ENCODE measurements at regions not wholly inside any gene's neighbourhood (a gene's known extent, or its start where the extent isn't known, plus 50 kb on each side); places are given as distances from the start of the nearest gene placed in this dataset.

GRCh38 chr2:55109219-55109891, 59.1 kb upstream of the RTN4 start:
- Histone ChIP-seq H3K27ac (ENCODE audit: low read depth, low read length) (no peak overlapping the region), H3K9me2 (replicated peaks; ENCODE audit: control insufficient read depth, low read length) (no peaks in the 10 kb centered on the region), H3K4me2 (ENCODE audit: low read length) (no peak overlapping the region), H3F3A (ENCODE audit: control insufficient read depth, insufficient read depth) (0 out of 2 replicates have a peak, but pooled peaks cover 3% of the 10 kb centered on the region), H3K9me3 (ENCODE audit: control insufficient read depth, insufficient read depth, low read length) (no peaks in the 10 kb centered on the region), H3K79me2 (ENCODE audit: control insufficient read depth, low read length) (no peaks in the 10 kb centered on the region), H3K36me3 (ENCODE audit: control insufficient read depth, low read length) (no peaks in the 10 kb centered on the region), H4K20me1 (ENCODE audit: control insufficient read depth, insufficient read depth, low read depth, low read length) (no peaks in the 10 kb centered on the region), H3K4me1 (ENCODE audit: control insufficient read depth, low read length) (peaks cover 19% of the 10 kb centered on the region), H3K27me3 (ENCODE audit: control insufficient read depth, low read length) (no peaks in the 10 kb centered on the region), H3K4me3 (ENCODE audit: low read length) (no peak overlapping the region)
- TF ChIP-seq, protein P1, sequence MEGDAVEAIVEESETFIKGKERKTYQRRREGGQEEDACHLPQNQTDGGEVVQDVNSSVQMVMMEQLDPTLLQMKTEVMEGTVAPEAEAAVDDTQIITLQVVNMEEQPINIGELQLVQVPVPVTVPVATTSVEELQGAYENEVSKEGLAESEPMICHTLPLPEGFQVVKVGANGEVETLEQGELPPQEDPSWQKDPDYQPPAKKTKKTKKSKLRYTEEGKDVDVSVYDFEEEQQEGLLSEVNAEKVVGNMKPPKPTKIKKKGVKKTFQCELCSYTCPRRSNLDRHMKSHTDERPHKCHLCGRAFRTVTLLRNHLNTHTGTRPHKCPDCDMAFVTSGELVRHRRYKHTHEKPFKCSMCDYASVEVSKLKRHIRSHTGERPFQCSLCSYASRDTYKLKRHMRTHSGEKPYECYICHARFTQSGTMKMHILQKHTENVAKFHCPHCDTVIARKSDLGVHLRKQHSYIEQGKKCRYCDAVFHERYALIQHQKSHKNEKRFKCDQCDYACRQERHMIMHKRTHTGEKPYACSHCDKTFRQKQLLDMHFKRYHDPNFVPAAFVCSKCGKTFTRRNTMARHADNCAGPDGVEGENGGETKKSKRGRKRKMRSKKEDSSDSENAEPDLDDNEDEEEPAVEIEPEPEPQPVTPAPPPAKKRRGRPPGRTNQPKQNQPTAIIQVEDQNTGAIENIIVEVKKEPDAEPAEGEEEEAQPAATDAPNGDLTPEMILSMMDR (IDR thresholded peaks at IDR 0.05; ENCODE audit: low read depth, low read length, poor library complexity, severe bottlenecking): no peak
- no peak for TF ChIP-seq EZH2phosphoT487 (IDR thresholded peaks at IDR 0.05; ENCODE audit: borderline replicate concordance, low read length)

DNA sequence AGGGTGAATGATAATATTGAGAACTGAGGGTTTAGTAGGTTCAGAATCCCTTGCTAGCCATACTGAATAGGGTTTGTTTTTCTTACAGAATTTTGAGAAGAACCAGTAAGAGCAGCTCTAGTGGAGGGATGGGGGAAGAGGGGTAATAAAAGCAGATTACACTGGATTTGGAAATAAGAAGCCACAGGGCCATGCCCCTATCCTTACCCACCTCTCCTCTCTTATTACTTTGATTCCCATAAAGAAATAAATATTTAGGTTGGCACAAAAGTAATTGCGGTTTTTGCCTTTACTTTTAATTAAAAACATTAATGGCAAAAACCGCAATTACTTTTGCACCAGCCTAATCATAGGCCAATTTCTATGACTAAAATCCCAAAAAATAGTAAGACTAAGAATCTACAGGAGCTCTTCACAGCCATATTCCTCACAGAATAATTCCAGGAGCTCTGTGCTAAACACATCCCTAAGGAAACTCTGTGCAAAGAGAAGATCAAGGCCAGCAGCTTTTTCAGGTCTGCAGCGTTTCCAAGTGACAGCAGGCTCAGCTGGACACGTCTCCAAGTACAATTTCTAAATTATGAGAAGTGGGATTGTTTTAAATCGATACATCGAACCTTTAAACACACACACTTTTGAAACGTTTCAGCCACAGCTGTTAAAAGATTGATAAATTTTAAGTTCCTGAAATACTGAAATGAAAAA, 58.4 kb upstream of the RTN4 start:
- no peak for TF ChIP-seq EZH2phosphoT487 (IDR thresholded peaks at IDR 0.05; ENCODE audit: borderline replicate concordance, low read length)
- TF ChIP-seq, protein P1 (IDR thresholded peaks at IDR 0.05; ENCODE audit: low read depth, low read length, poor library complexity, severe bottlenecking): no peak
- Histone ChIP-seq H4K20me1 (ENCODE audit: control insufficient read depth, insufficient read depth, low read depth, low read length) (no peaks in the 10 kb centered on the region), H3K27ac (ENCODE audit: low read depth, low read length) (no peak overlapping the region), H3K4me1 (ENCODE audit: control insufficient read depth, low read length) (peaks cover 25% of the 10 kb centered on the region), H3K79me2 (ENCODE audit: control insufficient read depth, low read length) (no peaks in the 10 kb centered on the region), H3K9me3 (ENCODE audit: control insufficient read depth, insufficient read depth, low read length) (no peaks in the 10 kb centered on the region), H3K4me2 (ENCODE audit: low read length) (no peak overlapping the region), H3F3A (ENCODE audit: control insufficient read depth, insufficient read depth) (0 out of 2 replicates have a peak, but pooled peaks cover 3% of the 10 kb centered on the region), H3K27me3 (ENCODE audit: control insufficient read depth, low read length) (no peaks in the 10 kb centered on the region), H3K9me2 (replicated peaks; ENCODE audit: control insufficient read depth, low read length) (no peaks in the 10 kb centered on the region), H3K4me3 (ENCODE audit: low read length) (no peak overlapping the region), H3K36me3 (ENCODE audit: control insufficient read depth, low read length) (no peaks in the 10 kb centered on the region)

DNA sequence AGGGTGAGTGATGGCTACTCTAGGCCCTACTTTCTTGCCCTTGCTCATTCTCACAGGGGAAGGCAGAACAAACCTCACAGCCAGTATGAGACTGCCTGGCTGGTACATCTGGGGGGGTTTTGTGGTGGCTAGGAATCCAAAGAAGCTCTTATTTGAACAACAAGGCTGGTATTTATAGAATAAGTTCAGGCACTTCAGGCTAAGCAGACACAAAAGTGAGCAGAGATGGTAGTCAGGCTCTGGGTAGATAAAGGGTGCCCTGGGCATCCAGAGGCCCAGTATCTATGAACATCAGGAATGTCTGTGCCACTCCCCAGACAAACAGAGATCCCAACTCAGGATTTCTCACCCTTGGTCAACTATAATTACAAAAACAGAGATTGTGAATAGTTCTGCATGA, 57.2 kb upstream of the RTN4 start:
- H3F3A ChIP-seq (ENCODE audit: control insufficient read depth, insufficient read depth): 0 out of 2 replicates have a peak, but pooled peaks cover 3% of the 10 kb centered on the region
- peaks cover 26% of the 10 kb centered on the region for H3K4me1 ChIP-seq (ENCODE audit: control insufficient read depth, low read length)
- H3K9me3 ChIP-seq (ENCODE audit: control insufficient read depth, insufficient read depth, low read length): no peaks in the 10 kb centered on the region
- H3K27me3 ChIP-seq (ENCODE audit: control insufficient read depth, low read length): no peaks in the 10 kb centered on the region
- H3K4me3 ChIP-seq (ENCODE audit: low read length): no peak overlapping the region
- no peaks in the 10 kb centered on the region for H3K79me2 ChIP-seq (ENCODE audit: control insufficient read depth, low read length)
- no peaks in the 10 kb centered on the region for H4K20me1 ChIP-seq (ENCODE audit: control insufficient read depth, insufficient read depth, low read depth, low read length)
- H3K36me3 ChIP-seq (ENCODE audit: control insufficient read depth, low read length): no peaks in the 10 kb centered on the region
- H3K4me2 ChIP-seq (ENCODE audit: low read length): no peak overlapping the region
- H3K27ac ChIP-seq (ENCODE audit: low read depth, low read length): no peak overlapping the region
- H3K9me2 ChIP-seq (replicated peaks; ENCODE audit: control insufficient read depth, low read length): no peaks in the 10 kb centered on the region
- TF ChIP-seq, protein P1 (IDR thresholded peaks at IDR 0.05; ENCODE audit: low read depth, low read length, poor library complexity, severe bottlenecking): no peak
- TF ChIP-seq EZH2phosphoT487 (IDR thresholded peaks at IDR 0.05; ENCODE audit: borderline replicate concordance, low read length): no peak
